K562 (cell line): ENCODE measurements at regions not wholly inside any gene's neighbourhood (a gene's known extent, or its start where the extent isn't known, plus 50 kb on each side); places are given as distances from the start of the nearest gene placed in this dataset.

Source experiments
- ARID1B ChIP-seq: fragments of 450-650 bp; IDR thresholded peaks from 2 replicates; pipeline ENCODE4 v1.6.1; 2016; ENCODE audit warnings: antibody characterized with exemption, mild to moderate bottlenecking, inconsistent platforms
- E2F1 ChIP-seq: sonication (generic); formaldehyde crosslinking; IDR thresholded peaks from 2 replicates; pipeline ENCODE4 v1.8.1; 2023; ENCODE audit warnings: mild to moderate bottlenecking, missing genetic modification reagents, moderate library complexity
- FOXJ3 ChIP-seq: sonication (generic); formaldehyde crosslinking; IDR thresholded peaks from 2 replicates; pipeline ENCODE4 v1.4.0; 2020; ENCODE audit warnings: mild to moderate bottlenecking, missing genetic modification reagents
- MAFK ChIP-seq: IDR thresholded peaks from 2 replicates; pipeline ENCODE4 v1.6.1; 2011; ENCODE audit warnings: low read length, improper control_type of control experiment
- POLR2AphosphoS5 ChIP-seq: IDR thresholded peaks from 2 replicates; pipeline ENCODE4 v1.6.1; 2011; ENCODE audit warnings: mild to moderate bottlenecking, low read depth, low read length, moderate library complexity; ENCODE audit not compliant: control insufficient read depth, insufficient read depth
- POLR3A ChIP-seq: IDR thresholded peaks from 2 replicates; pipeline ENCODE4 v1.6.1; 2011; ENCODE audit warnings: borderline replicate concordance, mild to moderate bottlenecking, moderate library complexity; ENCODE audit not compliant: insufficient read length, insufficient read depth; ENCODE audit errors: extremely low read depth
- RFX5 ChIP-seq: IDR thresholded peaks from 2 replicates; pipeline ENCODE4 v1.6.1; 2011; ENCODE audit warnings: low read depth, mild to moderate bottlenecking, improper control_type of control experiment, low read length
- SIN3B ChIP-seq: fragments of 450-650 bp; IDR thresholded peaks from 2 replicates; pipeline ENCODE4 v1.6.1; 2017; ENCODE audit warnings: low read depth, mild to moderate bottlenecking, moderate library complexity
- SP1 ChIP-seq: sonication (generic); formaldehyde crosslinking; IDR thresholded peaks from 2 replicates; pipeline ENCODE4 v1.8.1; 2022; ENCODE audit warnings: mild to moderate bottlenecking, missing genetic modification reagents
- ZNF121 ChIP-seq: sonication (generic); formaldehyde crosslinking; conservative IDR thresholded peaks from 2 replicates; pipeline ENCODE4 v1.8.0; 2022; ENCODE audit warnings: missing genetic modification reagents
- ZNF175 ChIP-seq: fragments of 200-800 bp; sonication (Bioruptor generic); IDR thresholded peaks from 2 replicates; pipeline ENCODE4 v1.6.1; 2016; ENCODE audit warnings: low read depth, mild to moderate bottlenecking, missing genetic modification characterization, missing compliant biosample characterization
- ZNF324 ChIP-seq: fragments of 250-450 bp; sonication (Bioruptor Pico); IDR thresholded peaks from 2 replicates; pipeline ENCODE4 v1.4.0; 2020; ENCODE audit warnings: mild to moderate bottlenecking
- TF ChIP-seq, protein P1 (sequence below), 3 experiments: IDR thresholded peaks in 2 of 3; conservative IDR thresholded peaks in 1 of 3; 2 replicates each; pipeline ENCODE4 v1.5.1; 2011 to 2012; ENCODE audit warnings: low read length in 3 of 3, mild to moderate bottlenecking in 3 of 3, control low read depth in 2 of 3, improper control_type of control experiment in 1 of 3, inconsistent platforms in 1 of 3, low read depth in 1 of 3, mixed read lengths in 1 of 3, moderate library complexity in 1 of 3; ENCODE audit not compliant: insufficient read depth in 2 of 3
- TF ChIP-seq, protein P2 (sequence below): sonication (generic); formaldehyde crosslinking; IDR thresholded peaks from 2 replicates; pipeline ENCODE4 v1.9.0; 2022; ENCODE audit warnings: mild to moderate bottlenecking, missing genetic modification reagents

- TF ChIP-seq FOXJ3 (CRISPR knock-in tag) = no peak
- no peak for TF ChIP-seq ARID1B
- TF ChIP-seq POLR2AphosphoS5 = no peak
- TF ChIP-seq, protein P1, sequence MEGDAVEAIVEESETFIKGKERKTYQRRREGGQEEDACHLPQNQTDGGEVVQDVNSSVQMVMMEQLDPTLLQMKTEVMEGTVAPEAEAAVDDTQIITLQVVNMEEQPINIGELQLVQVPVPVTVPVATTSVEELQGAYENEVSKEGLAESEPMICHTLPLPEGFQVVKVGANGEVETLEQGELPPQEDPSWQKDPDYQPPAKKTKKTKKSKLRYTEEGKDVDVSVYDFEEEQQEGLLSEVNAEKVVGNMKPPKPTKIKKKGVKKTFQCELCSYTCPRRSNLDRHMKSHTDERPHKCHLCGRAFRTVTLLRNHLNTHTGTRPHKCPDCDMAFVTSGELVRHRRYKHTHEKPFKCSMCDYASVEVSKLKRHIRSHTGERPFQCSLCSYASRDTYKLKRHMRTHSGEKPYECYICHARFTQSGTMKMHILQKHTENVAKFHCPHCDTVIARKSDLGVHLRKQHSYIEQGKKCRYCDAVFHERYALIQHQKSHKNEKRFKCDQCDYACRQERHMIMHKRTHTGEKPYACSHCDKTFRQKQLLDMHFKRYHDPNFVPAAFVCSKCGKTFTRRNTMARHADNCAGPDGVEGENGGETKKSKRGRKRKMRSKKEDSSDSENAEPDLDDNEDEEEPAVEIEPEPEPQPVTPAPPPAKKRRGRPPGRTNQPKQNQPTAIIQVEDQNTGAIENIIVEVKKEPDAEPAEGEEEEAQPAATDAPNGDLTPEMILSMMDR (IDR thresholded peaks at IDR 0.05 in 2 of 3, conservative IDR thresholded peaks at IDR 0.05 in 1 of 3; ENCODE audit: insufficient read depth in 2 of 3, low read depth in 1 of 3, low read length in 3 of 3) = no peak
- no peak for TF ChIP-seq ZNF175 (CRISPR knock-in tag)
- TF ChIP-seq SIN3B = no peak
- no peak for TF ChIP-seq E2F1
- no peak for TF ChIP-seq ZNF324 (CRISPR knock-in tag)
- TF ChIP-seq, protein P2, sequence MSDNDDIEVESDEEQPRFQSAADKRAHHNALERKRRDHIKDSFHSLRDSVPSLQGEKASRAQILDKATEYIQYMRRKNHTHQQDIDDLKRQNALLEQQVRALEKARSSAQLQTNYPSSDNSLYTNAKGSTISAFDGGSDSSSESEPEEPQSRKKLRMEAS = no peak
- TF ChIP-seq MAFK = no peak
- no peak for TF ChIP-seq ZNF121 (CRISPR knock-in tag)
- TF ChIP-seq SP1 (CRISPR knock-in tag) = no peak
- TF ChIP-seq RFX5 = no peak
- no peak for TF ChIP-seq POLR3A
Measured at GRCh38 chr2:126770466-126770865, 114.5 kb downstream of the GYPC start.
